ENCODE measurements at regions not wholly inside any gene's neighbourhood (a gene's known extent, or its start where the extent isn't known, plus 50 kb on each side); places are given as distances from the start of the nearest gene placed in this dataset.
"Not testable (repeated sequence)": the region's sequence is repeated elsewhere in the genome, so short reads cannot be mapped to it uniquely, and the experiment has no call there.

GRCh38 chr1:244758708-244759107 is 76.8 kb upstream of the COX20 start:
- peak; percentile 43 to 66 for DNase-seq

- no peak for DNase-seq
These were observed 76.3 kb upstream of the COX20 start for GRCh38 chr1:244759158-244759557.

- DNase-seq = no peak
These were observed 75.0 kb upstream of the COX20 start for GRCh38 chr1:244760471-244760870.

GRCh38 chr1:244761279-244761678 is 74.2 kb upstream of the COX20 start:
- no peak for DNase-seq

GRCh38 chr1:244762629-244763028 is 72.8 kb upstream of the COX20 start:
- DNase-seq = no peak

- no peak for DNase-seq
These were observed 67.3 kb upstream of the COX20 start for GRCh38 chr1:244768186-244768585.

GRCh38 chr1:244768804-244769203 is 66.7 kb upstream of the COX20 start:
- no peak for DNase-seq

- not testable (repeated sequence) for DNase-seq
These were observed 64.9 kb upstream of the COX20 start for GRCh38 chr1:244770556-244770955.

- no peak for DNase-seq
These were observed 61.9 kb upstream of the COX20 start for GRCh38 chr1:244773513-244773912.

GRCh38 chr1:244776783-244777182 is 58.7 kb upstream of the COX20 start:
- DNase-seq = not testable (repeated sequence)

GRCh38 chr1:244778344-244778743 is 57.1 kb upstream of the COX20 start:
- no peak for DNase-seq

- no peak for DNase-seq
These were observed 56.0 kb upstream of the COX20 start for GRCh38 chr1:244779410-244779809.

GRCh38 chr1:244780311-244780710 is 55.1 kb upstream of the COX20 start:
- no peak for DNase-seq

- no peak for DNase-seq
These were observed 53.4 kb upstream of the COX20 start for GRCh38 chr1:244782056-244782455.

- DNase-seq = no peak
These were observed 52.3 kb upstream of the COX20 start for GRCh38 chr1:244783138-244783537.

Measured in NCI-H2081 (cell line).